ENCODE measurements at regions not wholly inside any gene's neighbourhood (a gene's known extent, or its start where the extent isn't known, plus 50 kb on each side); places are given as distances from the start of the nearest gene placed in this dataset.

GRCh38 chr1:193553564-193553963, 367.2 kb upstream of the B3GALT2 start:
- no peak for DNase-seq

- DNase-seq, result no peak
These were observed 365.9 kb upstream of the B3GALT2 start for GRCh38 chr1:193552274-193552673.

- DNase-seq, result no peak
These were observed 362.7 kb upstream of the B3GALT2 start for GRCh38 chr1:193549081-193549480.

- no peak for DNase-seq
These were observed 358.8 kb upstream of the B3GALT2 start for GRCh38 chr1:193545171-193545570.

GRCh38 chr1:193543259-193543658, 356.8 kb upstream of the B3GALT2 start:
- no peak for DNase-seq

GRCh38 chr1:193542690-193543089, 356.3 kb upstream of the B3GALT2 start:
- no peak for DNase-seq

GRCh38 chr1:193540511-193540910, 354.1 kb upstream of the B3GALT2 start:
- DNase-seq, result no peak

- peak; percentile 25 for DNase-seq
These were observed 353.5 kb upstream of the B3GALT2 start for GRCh38 chr1:193539731-193540459.

- no peak for DNase-seq
These were observed 352.3 kb upstream of the B3GALT2 start for GRCh38 chr1:193538680-193539079.

- DNase-seq, result no peak
These were observed 351.6 kb upstream of the B3GALT2 start for GRCh38 chr1:193538003-193538354.

GRCh38 chr1:193537266-193538002, 351.0 kb upstream of the B3GALT2 start:
- peak; percentile 39 for DNase-seq

GRCh38 chr1:193533853-193534252, 347.4 kb upstream of the B3GALT2 start:
- DNase-seq, result no peak

GRCh38 chr1:193525917-193526710, 339.7 kb upstream of the B3GALT2 start:
- DNase-seq, result no peak

- no peak for DNase-seq
These were observed 339.0 kb upstream of the B3GALT2 start for GRCh38 chr1:193525411-193525810.

- no peak for DNase-seq
These were observed 338.2 kb upstream of the B3GALT2 start for GRCh38 chr1:193524616-193525015.

- no peak for DNase-seq
These were observed 337.6 kb upstream of the B3GALT2 start for GRCh38 chr1:193524021-193524420.

- DNase-seq, result no peak
These were observed 334.1 kb upstream of the B3GALT2 start for GRCh38 chr1:193520472-193520871.

- no peak for DNase-seq
These were observed 333.5 kb upstream of the B3GALT2 start for GRCh38 chr1:193519922-193520321.

- no peak for DNase-seq
These were observed 330.5 kb upstream of the B3GALT2 start for GRCh38 chr1:193516755-193517388.

GRCh38 chr1:193514397-193514796, 328.0 kb upstream of the B3GALT2 start:
- DNase-seq, result no peak

- no peak for DNase-seq
These were observed 326.6 kb upstream of the B3GALT2 start for GRCh38 chr1:193513032-193513431.

GRCh38 chr1:193504920-193505319, 318.5 kb upstream of the B3GALT2 start:
- no peak for DNase-seq

- DNase-seq, result no peak
These were observed 311.8 kb upstream of the B3GALT2 start for GRCh38 chr1:193498088-193498655.

Data from activated effector memory CD4-positive, alpha-beta T cell treated with Interleukin-2 at 50 U/mL for 16 hours (primary cell).